ENCODE measurements at regions not wholly inside any gene's neighbourhood (a gene's known extent, or its start where the extent isn't known, plus 50 kb on each side); places are given as distances from the start of the nearest gene placed in this dataset.

DNA sequence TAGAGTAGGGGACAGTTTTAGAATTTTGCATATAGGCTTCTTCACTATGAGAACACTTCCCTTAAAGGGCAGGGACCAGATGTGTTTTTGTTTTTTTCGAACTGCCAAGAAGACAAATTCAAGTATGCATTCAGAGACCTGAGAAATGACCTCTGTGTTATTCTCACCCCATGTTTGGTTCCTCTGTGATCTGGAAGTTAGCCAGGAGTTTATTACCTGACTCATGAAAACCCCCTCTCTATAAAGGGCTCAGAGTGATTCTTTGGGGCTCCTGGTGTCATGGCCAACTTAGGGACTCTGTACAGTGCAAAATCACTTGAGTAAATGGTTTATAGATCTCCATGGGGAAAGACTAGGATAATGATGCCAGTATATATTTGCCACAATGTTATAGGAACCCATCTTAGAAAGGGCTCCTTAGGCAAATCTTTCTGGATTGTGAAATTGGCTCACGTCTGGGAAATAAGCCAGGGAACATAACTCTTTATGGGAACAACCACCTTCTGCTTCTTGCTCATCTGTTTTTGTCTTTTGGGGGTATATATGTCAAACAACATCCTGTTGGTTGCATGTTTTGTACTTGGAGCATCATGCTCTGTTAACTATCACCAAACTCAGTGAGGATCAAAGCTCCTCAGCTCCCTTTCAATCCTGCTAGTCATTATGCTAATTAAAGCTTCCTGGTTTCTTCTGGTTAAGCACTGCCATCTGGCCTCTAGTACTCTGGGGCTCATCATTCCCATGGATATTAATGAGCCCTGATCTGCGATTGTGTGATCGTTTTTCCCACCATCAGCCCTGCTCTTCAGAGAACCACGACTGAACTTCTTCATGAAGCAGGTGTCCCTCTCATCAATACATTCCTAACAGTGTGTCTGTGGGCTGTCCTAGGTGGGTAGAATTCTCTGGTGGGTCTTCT is 173.4 kb upstream of the CDH12 start:
- DNase-seq: no peak
- intact Hi-C loops (cut with DNase I): no loop called here

DNA sequence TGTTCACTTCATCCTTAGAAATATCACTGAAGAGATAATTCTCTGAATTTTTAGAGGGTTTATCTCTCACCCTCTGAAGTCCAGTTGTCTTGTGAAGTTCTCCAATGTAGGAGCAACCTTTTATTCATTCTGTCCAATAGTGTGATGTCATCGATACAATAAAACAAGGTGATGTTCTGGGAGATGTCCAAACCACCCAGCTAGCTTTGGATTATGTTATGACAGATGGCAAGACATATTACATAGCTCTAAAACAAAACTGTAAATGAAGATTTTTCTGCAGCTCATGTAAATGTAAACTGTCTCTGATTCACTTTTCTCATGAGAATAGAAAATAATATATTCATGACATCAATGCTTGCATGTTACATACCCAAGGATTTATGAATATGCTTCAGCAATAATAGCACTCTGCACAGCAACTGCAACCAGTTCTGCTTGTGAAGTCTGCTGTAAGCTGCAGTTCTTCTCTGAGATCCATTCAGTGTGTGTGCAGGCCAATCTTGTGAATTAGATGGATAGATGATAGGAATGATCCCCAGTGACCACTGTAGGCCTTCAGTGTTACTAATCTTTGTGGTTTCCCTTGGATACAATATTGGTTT is 172.6 kb upstream of the CDH12 start:
- intact Hi-C loops (cut with DNase I): no loop called here

DNA sequence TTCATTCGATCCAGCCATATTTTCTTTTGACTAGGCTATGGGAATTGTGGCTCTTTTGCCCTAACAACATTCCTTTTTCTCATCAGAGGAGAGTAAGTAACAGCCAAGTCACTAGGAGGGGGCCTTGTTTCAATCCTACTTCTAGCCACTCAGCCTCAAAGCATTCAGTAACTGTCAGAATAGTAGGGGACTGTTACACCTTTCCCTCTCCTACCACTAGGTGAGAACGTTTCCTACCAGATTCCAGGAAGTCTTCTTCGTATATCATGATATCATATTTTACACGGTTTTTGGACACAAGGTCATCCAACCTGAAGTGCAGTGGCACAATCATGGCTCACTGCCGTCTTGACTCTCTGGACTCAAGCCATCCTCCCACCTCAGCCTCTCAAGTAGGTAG is 171.3 kb upstream of the CDH12 start:
- no peak for DNase-seq
- intact Hi-C loops (cut with DNase I): no loop called here

More for the DNA sequence above, 172.6 kb upstream of the CDH12 start:
- DNase-seq: no peak

DNA sequence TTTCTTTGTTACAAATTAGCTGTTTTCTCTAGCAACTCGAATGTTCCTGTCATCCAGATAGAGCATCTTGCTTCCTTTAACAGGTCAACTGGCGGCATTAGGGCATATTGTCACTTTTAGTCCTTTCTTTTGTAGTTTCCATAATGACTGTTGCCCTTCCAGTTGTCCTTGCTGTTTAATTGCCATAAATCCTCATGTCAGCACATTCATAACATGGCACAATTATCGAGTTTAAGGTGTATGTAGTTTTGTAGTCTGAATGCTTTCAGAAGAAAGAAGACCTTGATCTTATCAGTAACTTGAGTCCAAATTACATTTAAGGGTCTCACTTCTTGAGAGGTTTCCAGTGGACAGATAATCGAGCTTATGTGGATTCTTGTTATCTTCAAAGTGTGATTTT is 161.7 kb upstream of the CDH12 start:
- intact Hi-C loops (cut with DNase I): no loop called here
- no peak for DNase-seq

DNA sequence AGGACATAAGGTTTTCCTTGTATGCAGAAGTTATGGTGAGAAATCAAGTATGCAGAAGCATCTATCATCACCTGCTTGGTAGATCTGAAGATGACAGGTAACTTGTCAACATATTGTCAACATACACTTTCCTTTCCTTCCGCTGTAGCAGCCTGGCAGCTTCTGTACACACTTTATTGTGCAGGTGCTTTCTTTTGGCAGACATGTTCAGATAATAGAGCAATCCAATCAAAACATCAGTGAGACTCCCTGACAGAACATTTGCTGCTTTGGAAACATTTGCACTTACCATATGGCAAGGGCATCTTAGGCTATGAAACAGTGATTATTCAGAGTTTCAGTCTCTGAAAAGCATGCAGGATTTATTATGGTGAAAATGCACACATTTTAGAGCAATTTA is 161.1 kb upstream of the CDH12 start:
- no peak for DNase-seq
- intact Hi-C loops (cut with DNase I): no loop called here

DNA sequence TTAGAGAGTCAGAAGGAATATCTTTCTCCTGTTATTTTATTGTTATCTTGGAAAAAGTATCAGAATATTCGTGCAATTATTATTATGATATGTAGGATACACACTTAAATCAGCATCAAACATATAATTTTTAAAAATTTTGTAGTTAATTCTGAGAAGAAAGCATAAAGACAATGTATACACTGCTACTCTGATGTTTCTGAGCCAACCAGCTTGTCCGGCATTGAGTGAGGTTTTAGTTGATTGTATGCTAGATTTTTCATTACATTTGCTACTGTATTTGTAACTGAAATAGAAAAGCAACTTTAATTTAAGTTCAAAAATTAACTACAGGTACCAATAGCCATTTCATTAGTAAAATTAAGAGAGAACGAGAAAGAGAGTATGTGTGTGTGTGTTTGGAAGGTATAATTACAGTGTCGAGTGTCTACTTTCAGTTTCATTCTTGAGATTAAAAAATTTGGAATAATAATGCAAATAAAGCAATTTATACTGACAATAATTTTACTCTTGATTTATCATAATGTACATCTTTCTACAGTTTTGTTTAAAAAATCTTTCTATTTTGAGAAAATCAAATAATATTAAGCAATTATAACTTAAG is 160.4 kb upstream of the CDH12 start:
- intact Hi-C loops (cut with DNase I): no loop called here
- no peak for DNase-seq

DNA sequence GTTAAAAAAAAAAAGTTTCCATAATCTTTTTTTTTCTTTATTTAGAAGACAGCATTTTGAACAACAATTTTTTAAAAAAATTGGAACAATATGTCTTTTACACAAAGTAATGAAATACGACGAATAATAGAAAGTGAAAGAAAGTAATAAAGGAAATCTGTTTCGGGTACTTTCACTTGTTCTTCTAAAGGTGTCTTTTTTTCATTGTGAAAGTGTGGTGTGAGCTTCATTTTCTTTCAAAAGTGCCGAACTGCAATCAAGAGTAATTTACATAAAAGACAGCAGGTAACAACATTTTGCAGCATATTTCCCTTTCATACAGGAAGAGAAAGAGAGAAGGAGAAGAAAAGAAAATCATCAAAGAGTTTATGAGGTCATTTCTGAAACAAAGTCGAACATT is 159.7 kb upstream of the CDH12 start:
- no peak for DNase-seq
- intact Hi-C loops (cut with DNase I): no loop called here

DNA sequence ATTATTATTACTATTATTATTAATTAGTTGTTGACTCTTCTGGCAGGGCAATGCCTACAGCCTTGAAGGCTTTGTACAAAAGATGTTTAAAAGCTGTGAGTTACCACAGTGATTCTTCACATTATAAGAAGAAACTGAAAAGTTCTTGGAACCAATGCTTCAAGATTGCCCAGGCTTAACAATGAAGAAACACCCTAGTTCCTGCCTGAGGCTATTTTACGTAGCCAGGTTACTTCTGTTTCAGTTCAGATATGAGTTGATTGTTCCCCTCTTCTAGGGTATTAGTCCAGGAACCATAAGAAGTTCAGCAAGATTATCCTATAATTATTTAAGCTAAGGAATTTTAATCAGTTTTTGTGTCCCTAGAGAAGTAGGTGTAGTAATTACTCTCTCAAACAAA is 154.6 kb upstream of the CDH12 start:
- DNase-seq: no peak
- intact Hi-C loops (cut with DNase I): no loop called here

DNA sequence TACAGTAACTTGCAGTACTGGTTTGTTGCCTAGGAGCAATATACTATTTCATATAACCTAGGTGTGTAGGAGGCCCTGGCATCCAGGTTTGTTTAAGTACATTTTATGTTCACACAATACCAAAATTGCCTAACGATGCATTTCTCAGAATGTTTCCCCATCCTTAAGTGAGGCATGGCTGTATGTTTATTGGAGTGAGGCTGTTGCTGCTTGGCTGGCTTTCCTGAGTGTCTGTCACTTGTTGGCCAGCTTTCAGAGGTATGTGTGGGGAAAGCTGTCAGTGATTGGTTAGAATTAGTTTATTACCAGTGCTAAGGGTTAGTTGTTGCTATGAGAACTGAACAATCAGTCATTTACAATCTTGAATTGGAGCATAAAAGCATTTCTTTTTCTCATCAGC is 154.1 kb upstream of the CDH12 start:
- intact Hi-C loops (cut with DNase I): no loop called here
- no peak for DNase-seq

DNA sequence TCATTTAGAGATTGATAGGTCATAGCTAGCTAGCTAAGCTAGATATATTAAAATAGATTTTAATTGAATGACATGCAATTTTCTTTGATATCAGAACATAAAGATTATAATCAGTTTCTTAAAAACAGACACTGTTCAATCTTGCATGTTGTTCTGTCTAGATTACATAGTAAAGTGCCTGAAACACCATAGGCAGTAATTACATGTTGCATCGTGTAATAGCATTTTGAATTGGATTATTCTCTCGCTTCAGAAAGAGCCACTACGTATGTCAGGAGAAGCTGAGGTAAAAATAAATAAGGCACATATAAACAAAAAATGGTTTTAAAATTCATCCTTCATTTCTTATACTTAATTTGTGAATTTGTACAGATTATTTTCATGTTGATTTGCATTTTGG is 148.0 kb upstream of the CDH12 start:
- intact Hi-C loops (cut with DNase I): no loop called here

DNA sequence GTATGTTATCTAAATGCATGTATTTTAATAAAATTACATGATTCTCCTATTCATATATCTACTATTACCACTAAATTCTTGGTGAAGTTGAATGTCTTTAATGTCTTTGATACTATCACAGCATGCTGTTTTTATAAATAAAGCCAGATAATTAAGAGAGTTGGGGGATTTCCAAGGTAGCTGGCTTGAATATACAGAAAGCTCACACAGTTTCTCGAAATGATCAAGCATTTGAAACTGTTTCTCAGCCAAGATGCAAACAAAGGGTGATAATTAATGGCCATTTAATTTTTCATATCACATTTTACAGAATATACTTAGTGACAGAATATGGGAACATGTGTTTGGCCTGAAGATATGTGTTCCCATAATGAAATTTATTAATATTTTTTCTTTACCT is 145.6 kb upstream of the CDH12 start:
- DNase-seq: no peak
- intact Hi-C loops (cut with DNase I): no loop called here

More for the DNA sequence above, 148.0 kb upstream of the CDH12 start:
- no peak for DNase-seq

DNA sequence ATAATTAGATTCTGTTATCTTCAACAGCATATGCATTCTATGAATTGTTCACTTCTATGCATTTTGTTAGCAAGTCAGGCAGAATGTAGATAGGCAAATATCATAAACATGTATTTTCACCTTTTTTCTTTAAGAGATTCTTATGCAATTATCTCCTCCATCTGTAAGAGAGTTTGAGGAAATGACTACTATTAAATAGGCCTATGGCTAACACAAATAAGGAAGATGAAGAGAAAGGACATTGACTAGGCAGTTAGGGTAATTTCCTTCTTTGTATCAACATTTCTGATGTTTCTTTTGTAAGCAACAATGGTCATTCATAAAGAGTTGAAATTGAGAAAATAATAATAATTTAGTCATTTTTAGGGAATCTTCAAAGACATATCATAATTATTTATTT is 145.2 kb upstream of the CDH12 start:
- intact Hi-C loops (cut with DNase I): no loop called here
- DNase-seq: no peak

DNA sequence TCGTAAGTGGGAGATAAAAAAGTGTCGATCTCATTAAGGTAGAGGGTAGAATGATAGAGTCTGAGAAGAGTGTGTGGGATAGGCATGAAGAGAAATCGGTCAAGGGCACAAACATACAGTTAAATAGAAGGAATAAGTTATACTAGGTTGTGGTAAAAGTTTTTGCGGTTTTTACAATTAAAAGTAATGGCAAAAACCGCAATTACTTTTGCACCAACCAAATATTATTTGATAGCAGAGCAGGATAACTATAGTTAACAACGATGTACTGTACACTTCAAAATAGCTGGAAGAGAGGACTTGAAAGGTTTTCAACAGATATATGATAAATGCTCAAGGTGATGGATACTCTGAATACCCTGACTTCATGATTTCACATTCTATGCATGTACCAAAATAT is 135.8 kb upstream of the CDH12 start:
- intact Hi-C loops (cut with DNase I): no loop called here
- no peak for DNase-seq

DNA sequence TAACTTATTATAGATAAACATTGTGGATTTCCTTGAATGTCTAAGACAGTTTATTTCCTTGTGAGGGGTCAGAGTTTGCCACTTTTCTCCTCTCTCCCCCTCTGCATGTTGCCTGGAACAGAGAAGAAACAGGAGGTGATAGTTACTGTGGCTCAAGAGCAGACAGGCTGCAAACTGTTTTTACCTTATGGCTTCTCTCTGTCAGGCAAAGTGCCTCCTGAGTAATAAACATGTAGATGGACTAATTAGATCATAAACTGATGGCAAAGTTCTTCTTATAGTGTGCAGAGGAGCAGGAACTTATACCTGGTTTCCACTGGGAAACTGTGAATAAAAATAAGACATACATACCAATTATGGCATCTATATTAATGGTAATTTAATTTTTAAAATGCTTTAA is 133.1 kb upstream of the CDH12 start:
- DNase-seq: no peak
- intact Hi-C loops (cut with DNase I): no loop called here

DNA sequence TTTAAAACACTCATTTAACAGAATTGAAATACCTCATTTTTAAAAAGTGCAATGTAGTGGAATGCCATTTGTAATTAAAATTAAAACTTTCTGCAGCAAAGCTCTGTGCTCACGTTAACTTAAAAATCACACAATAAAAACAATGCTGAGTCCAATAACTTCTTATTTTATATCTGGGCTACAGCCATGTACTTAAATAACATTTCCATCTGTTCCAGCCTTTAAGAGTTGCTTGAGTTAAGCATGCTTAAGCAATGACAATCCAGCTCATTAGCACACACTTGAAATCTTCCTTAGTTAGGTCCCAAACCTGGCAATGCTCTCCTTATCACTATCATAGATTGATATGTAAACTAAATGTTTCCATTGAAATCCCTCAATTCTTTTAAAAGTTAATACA is 132.3 kb upstream of the CDH12 start:
- no peak for DNase-seq
- intact Hi-C loops (cut with DNase I): no loop called here

DNA sequence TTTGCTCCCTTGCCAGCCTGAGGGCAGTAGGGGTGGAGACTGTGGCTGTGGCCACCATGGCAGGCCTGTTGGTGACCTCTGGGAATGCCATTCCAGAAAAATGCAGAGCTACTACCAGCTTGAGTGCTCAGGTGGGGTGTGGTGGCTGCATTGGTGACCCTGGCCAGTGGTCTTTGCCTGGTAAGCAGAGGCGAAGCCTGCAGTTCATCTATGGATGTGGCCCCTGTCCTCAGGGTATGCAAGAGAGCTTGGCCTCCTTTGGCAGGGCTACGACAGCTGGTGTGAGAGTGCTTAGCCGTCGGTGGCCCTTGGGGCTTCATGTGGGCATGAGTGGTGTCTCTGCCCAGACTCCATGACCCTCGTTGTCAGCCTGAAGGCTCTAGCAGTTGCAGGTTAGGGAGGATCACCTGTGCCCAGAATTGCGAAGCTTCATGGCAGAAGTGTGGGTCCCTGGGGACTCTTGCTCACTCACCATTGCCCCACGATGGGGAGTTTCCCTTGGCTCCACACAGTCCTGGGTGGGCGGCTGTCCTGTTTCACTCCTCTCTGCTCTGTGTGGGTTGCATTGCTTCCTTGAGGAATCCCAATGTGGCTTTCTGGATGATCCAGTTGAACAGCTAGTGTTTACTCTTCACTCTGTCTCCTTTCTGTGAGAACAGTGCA is 117.9 kb upstream of the CDH12 start:
- DNase-seq: no peak

DNA sequence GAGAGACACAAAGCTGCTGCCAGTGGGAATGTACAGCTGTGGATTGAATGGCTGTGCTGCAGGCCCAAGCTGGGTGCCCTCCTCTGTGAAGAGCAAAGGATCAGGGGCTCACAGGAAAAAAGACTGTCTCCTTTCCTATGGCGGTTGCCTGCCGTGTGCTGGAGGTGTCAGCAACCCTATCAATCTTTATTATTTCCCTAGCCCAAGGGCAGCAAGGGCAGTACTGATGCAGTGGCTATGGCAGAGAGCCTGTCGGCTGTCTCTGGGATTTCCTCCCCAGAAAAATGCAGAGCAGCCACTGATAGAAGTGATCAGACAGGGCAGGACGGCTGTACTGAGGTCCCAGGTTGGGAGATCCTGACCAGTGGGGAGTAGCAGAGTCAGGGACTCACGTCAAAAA is 117.3 kb upstream of the CDH12 start:
- intact Hi-C loops (cut with DNase I): no loop called here
- DNase-seq: no peak

More for the DNA sequence above, 117.9 kb upstream of the CDH12 start:
- intact Hi-C loops (cut with DNase I): no loop called here

DNA sequence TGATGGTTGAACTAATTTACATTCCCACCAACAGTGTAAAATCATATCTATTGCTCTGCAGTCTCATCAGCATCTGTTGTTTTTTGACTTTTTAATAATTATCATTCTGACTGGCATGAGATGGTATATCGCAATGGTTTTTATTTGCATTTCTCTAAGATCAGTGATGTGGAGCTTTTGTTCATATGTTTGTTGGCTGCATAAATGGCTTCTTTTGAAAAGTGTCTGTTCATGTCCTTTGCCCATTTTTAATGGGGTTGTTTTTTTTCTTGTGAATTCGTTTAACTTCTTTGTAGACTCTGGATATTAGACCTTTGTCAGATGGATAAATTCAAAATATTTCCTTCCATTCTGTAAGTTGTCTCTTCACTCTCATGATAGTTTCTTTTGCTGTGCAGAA is 115.2 kb upstream of the CDH12 start:
- intact Hi-C loops (cut with DNase I): no loop called here
- no peak for DNase-seq

DNA sequence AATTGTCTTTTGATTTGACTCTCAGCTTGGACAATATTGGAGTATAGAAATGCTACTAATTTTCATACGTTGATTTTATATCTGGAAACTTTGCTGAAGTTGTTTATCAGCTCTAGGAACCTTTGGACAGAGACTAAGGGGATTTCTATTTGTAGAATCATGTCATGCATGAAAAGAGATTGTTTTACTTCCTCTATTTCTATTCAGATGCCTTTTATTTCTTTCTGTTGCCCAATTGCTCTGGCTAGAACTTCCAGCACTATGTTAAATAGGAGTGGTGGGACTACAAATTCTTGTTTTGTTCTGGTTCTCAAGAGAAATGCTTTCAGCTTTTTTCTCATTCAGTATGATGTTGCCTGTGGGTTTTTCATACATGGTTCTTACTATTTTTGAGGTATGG is 112.8 kb upstream of the CDH12 start:
- intact Hi-C loops (cut with DNase I): no loop called here
- DNase-seq: no peak

DNA sequence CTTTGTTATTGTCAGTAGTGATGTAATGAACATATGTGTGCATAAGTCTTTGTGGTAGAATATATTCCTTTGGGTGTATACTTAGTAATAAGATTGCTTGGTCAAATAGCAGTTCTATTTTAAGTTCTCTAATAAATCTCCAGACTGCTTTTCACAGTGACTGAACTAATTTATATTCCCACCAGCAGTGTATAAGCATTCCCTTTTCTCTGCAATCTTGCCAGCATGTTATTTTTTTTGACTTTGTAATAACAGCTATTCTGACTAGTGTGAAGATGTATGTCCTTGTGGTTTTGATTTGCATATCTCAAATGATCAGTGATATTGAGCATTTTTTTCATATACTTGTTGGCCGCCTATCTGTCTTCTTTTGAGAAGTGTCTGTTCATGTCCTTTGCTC is 111.5 kb upstream of the CDH12 start:
- no peak for DNase-seq
- intact Hi-C loops (cut with DNase I): no loop called here

Data from head of caudate nucleus (tissue), 42 donors.